Ramos (cell line): ENCODE measurements at regions not wholly inside any gene's neighbourhood (a gene's known extent, or its start where the extent isn't known, plus 50 kb on each side); places are given as distances from the start of the nearest gene placed in this dataset.
"Not testable (repeated sequence)": the region's sequence is repeated elsewhere in the genome, so short reads cannot be mapped to it uniquely, and the experiment has no call there.

Source experiments
- in situ Hi-C: fragments of 300-500 bp; cut with MboI; formaldehyde crosslinking; loops from one replicate; pipeline ENCODE4 v1.14.3; 2022; ENCODE audit warnings: low sequenced_read_pairs; ENCODE audit not compliant: unreplicated experiment

DNA sequence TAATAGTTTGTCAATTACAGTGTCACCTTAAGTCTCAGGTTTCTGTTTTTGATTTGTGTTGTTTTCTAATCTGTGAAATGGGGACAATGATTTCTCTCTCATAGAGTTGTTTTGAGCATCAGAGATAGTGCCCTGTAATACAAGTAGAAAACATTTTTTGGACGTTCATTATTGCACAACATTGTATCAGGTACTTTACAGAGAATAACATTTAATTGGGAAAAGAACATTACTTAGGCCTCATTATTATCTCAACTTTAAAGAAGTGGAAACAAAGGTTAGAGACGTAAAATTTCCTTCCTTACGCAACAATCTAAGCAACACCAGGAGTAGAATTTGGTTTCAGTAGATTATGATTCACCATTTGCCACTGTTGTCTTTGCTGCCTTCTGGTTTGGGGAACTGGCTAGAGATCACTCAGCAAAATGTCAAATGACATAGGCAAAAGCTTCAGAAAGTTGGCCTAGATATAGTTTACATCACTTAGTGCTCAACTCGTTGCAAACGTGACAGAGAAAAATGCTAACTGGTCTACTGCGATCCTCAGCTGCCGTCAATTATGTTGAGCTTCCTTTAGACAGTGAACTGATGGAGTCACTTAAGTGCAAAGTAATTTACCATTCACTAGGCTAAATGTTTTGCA is 1026.8 kb downstream of the CDH11 start:
- in situ Hi-C loops, result no loop called here

- in situ Hi-C loops, result no loop called here
Observed at GRCh38 chr16:64094181-64094965, 1027.5 kb downstream of the CDH11 start.

GRCh38 chr16:64092271-64092670 is 1029.6 kb downstream of the CDH11 start:
- in situ Hi-C loops, result no loop called here

- in situ Hi-C loops, result no loop called here
Observed at GRCh38 chr16:64090327-64090726, 1031.5 kb downstream of the CDH11 start.

DNA sequence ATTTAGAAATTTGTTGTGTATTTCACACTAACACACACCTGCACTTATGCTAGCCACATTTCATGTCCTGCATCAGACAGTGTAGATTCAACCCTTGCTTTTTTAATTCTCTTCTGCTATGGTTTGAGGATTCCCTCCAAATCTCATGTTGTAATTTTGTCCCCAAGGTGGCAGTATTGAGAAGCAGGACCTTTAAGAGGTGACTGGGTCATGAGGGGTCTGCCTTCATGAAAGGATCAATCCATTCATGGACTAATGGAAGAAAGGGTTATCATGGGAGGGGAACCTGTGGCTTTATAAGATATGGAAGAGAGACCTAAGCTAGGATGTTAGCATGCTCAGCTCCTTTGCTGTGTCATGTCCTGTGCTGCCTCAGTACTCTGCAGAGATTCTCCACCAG is 1032.2 kb downstream of the CDH11 start:
- in situ Hi-C loops, result no loop called here

DNA sequence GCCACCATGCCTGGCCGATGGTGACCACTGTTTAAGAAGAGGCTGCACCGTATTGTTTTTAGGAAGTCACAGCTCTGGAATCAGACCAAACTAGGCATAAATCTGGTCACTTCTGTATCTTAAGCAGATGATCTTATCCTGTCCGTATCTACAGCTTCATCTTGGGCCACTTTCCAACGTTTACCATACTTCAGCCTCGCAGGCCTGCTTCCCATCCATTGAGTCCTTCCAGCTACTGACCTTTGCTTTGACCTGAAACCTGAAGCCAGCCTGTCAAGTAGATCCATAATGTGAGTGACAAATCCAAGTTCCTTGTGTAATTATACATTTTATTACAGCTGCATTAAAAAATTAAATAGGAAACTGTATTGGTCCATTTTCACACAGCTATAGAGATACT is 1033.0 kb downstream of the CDH11 start:
- in situ Hi-C loops, result no loop called here

DNA sequence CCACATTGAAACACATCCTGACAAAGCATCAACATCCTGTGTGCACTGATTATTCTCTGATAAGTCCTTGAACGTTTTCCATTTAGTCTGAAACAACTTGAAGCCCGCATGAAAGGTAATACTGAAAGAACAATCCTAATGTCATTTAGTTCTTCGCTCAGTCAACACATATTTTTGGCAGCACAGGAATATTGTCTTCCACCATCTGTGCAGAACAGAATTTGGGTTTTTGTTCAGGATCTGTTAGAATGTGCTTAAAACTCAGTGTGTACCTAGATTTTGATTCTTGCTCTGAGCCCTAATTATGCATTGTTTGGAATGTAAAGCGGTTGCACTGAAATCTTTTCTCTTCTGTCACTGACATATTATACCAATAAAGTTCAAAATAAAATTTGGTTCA is 1036.6 kb downstream of the CDH11 start:
- in situ Hi-C loops, result no loop called here

DNA sequence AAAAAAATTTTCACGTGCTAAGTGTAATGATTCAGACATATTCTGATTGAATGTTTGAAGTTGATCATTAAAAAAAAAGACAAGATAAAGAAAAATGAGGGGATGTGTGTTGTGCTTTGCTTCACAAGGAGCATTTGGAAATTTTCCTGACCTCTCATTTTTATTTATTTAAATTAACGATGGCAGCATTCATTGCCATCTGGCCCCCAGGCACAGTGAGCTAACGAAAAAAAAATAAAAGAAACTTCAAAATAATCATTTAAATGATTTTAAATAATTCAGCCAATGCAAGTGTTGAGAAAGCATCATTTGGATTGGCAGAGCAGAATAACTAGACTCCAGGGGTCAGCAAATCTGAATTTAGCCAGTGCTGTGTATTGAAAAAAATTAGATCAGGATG is 1037.2 kb downstream of the CDH11 start:
- in situ Hi-C loops, result no loop called here

- in situ Hi-C loops, result no loop called here
Observed at GRCh38 chr16:64083428-64084129, 1038.3 kb downstream of the CDH11 start.

DNA sequence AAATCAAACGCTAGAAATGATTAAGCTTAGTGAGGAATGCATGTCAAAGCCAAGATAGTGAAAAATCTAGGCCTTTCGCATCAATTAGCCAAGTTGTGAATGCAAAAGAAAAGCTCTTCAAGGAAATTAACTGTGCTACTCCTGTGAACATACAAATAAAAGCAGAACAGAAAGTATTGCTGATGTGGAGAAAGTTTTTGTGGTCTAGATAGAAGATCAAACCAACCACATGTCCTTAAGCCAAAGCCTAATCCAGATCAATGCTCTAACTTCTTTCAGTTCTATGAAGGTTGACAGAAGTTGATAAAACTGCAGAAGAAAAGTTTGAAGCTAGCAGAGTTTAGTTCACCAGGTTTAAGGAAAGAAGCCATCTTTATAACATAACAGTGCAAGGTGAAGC is 1044.6 kb downstream of the CDH11 start:
- in situ Hi-C loops, result no loop called here

DNA sequence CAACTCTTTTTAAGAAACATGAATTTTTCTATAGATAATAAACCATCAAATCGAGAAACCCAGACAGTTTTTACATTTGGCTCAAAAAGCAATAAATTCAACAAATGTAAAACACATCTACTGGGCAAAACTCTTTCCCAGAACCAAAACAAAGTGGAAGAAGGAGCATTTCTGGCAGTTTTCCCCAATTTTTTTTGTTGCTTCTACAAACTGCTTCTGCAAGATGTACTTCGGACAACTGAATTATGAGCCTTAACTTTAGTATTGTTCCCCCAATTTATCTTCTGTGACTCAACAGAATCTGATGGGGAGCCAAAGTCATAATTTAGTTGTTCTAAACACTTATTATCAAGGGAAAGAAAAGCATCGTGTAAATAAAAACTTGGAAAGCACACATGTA is 1047.2 kb downstream of the CDH11 start:
- in situ Hi-C loops, result no loop called here

GRCh38 chr16:64072131-64072730 is 1049.6 kb downstream of the CDH11 start:
- in situ Hi-C loops, result not testable (repeated sequence)

DNA sequence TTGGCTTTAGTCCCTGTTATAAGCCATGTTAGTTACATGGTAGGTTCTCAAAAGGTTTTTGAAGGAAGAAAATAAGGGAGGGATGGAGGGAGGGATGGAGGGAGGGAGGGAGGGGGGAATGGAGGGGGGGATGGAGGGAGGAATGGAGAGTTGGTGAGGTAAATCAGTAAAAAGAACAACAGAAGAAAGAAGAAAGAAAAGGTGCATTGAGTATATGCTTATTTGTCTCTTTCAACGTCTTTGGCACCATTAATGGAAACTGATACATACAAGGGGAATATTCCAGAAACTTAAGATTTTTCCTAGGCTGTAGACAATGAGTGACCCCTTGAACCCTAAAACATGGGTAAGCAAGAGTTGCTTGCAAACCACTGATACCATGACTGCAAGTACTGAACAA is 1056.3 kb downstream of the CDH11 start:
- in situ Hi-C loops, result no loop called here

GRCh38 chr16:64061621-64062020 is 1060.2 kb downstream of the CDH11 start:
- in situ Hi-C loops, result no loop called here

GRCh38 chr16:64060631-64061030 is 1061.2 kb downstream of the CDH11 start:
- in situ Hi-C loops, result no loop called here

DNA sequence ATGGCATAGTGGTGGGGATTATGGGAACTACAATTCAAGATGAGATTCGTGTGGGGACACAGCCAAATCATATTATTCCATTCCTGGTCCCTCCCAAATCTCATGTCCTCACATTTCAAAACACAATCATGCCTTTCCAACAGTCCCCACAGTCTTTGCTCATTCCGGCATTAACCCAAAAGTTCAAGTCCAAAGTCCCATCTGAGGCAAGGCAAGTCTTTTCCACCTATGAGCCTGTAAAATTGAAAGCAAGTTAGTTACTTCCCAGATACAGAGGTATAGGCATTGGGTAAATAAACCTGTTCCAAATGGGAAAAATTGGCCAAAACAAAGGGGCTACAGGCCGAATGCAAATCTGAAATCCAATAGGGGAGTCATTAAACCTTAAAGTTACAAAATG is 1063.2 kb downstream of the CDH11 start:
- in situ Hi-C loops, result no loop called here

DNA sequence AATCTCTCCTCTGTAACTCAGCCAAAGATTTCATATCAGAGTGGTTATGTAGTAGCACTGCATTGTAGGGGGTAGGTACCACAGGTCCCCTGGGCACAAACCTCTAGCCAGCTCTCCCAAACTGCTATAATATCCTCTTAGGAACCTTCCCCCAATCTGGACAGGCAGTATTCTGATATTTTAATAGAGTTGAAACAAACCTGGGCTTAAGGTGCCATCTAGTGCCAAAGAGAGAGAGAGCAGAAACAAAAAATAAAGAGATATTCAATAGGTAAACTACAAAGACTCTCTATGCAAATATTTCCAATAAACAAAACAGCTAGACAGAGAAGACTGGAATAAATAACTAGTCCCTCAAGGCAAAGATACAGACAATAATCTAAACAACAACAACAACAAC is 1070.0 kb downstream of the CDH11 start:
- in situ Hi-C loops, result no loop called here

GRCh38 chr16:64047878-64048277 is 1074.0 kb downstream of the CDH11 start:
- in situ Hi-C loops, result no loop called here

GRCh38 chr16:64047207-64047606 is 1074.7 kb downstream of the CDH11 start:
- in situ Hi-C loops, result no loop called here

GRCh38 chr16:64035337-64035736 is 1086.5 kb downstream of the CDH11 start:
- in situ Hi-C loops, result no loop called here

- in situ Hi-C loops, result no loop called here
Observed at GRCh38 chr16:64019339-64019738, 1102.5 kb downstream of the CDH11 start.
